MV-4-11 (cell line): ENCODE measurements at regions not wholly inside any gene's neighbourhood (a gene's known extent, or its start where the extent isn't known, plus 50 kb on each side); places are given as distances from the start of the nearest gene placed in this dataset.
"Not testable (repeated sequence)": the region's sequence is repeated elsewhere in the genome, so short reads cannot be mapped to it uniquely, and the experiment has no call there.

Experiments used
- DNase-seq: peaks from one replicate; lab custom pipeline; 2025; lab: John Stamatoyannopoulos, UW

DNA sequence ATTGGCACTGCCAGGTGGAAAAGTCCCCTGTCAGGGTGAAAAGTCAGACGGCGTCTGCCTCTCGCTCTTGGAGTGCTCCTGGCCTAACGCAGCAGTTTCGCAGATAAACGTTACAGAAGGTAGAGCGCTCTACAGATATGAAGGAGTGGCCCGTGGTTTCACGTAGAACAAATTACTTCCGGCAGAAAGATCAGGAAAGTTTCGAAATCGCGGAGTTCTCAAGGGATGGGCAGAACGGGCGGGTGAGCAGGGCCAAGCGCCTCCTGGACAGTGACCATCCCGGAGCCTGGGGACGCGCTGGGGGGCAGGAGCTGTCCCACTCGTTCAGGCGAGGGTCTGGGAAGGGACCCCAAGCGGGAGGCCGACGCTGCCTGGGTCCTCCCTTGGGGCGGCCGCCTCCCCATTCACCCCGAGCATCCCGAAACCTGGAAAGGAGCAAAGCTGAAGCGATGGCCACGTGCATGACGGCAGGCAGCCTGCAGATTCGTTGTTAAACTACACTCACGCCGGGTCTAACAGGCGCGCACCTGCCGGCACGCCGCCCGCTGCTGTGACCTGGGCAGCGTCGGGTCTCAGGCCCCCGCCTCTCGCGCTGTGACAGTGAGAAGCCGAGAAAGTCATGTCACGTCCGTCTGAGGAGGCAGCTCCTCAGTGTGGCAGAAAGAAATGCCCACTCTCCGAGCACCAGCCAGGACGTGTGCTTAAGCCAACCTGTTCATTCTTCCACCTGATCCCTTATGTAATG, 122.9 kb upstream of the SALL3 start:
- DNase-seq: no peak

DNA sequence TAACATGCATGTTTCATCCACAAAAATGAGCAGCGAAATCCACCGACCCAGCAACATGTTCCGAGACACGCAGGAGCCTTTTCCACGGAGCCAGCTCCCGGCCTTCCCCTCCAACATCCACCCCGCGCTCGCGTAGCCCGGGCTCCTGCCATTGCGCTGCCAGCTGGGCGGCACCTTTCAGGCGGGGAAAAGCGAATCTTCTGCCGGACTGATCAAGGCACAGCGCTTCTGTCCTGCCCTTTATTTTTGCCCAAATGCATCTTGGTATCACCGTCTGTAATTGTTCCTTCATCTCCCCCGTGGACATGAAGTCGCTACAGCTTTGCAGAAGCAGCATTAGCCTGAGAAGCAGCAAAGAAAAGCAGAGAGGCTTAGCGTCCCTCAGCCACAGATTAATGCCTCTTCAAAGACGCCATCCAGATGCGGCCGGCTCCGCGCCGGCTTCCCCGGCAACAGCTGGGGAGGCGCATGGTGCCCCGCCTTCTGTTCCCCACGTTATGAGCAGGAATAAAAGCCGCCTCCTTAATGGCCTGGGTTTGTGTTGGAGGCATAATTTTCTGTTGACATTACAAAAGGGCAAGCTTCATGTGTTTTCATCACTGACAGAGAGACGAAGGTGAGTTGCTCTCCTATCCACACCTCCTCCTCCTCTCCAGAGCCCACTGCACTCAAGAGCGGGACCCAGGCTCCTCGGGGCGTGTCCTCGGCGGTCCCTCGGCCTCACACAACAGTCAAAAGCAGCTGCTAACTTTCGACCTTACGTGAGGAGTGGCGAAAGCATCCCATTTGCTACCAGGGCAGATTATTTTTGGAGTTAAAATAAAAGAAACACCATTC, 122.1 kb upstream of the SALL3 start:
- DNase-seq: no peak

DNA sequence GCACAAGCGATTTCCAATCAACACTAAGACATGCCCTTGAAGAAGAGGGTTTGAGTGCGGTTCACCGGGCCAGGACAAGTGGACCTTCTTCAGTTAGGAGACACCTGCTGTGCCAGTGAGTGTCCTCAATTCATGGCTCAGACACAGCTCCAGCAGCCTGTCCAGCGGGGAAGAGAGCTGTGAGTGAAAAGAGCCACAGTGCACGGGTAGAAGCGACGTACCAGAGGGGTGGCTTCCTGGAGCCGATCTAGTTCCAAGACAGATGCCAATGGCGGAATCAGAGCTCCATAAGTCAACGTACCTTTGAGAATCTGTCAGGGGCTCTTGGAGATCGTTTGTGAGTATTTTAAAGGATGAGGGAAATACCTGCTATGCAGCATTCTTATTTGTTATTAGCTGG, 119.9 kb upstream of the SALL3 start:
- DNase-seq: no peak

DNA sequence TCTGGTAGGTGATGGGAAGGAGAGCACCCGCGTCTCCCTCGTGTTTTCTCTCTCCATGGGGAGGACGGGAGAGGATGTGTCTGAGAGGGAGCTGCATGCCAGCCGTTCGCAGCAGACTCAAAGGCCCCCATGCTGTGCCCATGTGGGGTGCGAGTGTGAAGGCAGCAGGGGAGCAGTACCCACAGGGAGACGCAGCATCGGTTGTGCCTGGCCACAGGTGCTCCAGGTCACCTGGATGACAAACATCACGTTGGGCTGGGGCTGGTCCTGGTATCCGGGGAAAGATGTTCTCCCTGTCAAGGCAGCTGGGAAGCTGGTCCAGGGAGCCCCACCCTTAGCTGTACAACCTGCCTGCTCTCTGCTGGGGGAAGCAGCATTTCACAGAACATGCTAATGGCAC, 119.5 kb upstream of the SALL3 start:
- DNase-seq: no peak

DNA sequence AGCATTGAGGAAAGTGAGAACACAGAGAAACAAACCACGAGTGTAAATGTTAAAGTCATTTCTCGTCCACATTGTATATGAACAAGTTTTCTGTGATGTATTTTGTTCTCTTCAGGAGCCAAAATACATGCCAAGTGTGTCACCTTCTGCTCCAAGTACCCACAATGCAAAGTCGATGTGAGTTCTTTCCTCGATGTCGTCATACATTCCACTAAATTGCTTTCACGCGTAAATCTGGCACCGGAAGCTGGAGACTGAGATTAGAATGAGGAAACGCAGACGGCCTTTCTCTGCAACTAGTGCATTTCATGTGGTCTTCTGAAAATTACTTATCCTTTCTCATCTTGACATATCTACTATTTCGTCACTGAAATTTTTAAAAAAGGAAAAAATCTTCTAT, 118.5 kb upstream of the SALL3 start:
- DNase-seq: no peak

DNA sequence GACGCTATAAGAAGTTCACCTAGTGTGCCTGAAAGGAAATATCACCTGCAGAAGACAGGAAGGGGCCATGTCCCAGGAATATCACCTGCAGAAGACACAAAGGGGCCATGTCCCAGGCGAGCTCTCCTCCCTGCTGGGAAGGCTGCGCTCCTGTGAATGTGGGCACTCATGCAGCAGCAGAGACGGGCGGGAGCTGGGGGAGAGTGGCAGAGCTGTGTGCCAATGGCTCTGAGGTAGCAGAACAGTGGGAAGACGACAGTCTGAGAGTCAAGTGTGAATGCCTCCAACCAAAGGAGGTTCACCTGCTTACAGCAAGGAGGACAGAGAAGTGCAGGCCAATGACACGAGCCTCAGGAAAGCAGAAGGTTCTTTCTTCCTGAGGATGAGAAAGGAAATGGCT, 117.9 kb upstream of the SALL3 start:
- DNase-seq: no peak

DNA sequence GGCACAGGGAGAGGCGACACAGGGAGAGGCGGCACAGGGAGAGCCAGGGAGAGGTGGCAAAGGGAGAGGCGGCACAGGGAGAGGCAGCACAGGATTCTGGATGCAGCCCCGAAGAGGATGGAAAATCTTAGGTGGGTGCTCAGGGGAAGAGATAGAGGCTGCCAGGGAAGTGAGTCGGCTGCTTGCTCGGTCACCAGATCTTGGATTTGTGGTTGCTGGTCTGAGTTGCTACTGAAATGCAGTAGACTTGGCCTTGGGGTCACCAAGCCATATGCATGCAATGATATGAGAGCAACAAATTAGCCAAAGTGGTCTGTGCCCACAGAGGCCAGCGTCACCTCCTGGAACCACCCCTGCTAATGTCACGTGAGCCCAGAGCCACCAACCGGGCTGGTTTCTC, 117.2 kb upstream of the SALL3 start:
- no peak for DNase-seq

DNA sequence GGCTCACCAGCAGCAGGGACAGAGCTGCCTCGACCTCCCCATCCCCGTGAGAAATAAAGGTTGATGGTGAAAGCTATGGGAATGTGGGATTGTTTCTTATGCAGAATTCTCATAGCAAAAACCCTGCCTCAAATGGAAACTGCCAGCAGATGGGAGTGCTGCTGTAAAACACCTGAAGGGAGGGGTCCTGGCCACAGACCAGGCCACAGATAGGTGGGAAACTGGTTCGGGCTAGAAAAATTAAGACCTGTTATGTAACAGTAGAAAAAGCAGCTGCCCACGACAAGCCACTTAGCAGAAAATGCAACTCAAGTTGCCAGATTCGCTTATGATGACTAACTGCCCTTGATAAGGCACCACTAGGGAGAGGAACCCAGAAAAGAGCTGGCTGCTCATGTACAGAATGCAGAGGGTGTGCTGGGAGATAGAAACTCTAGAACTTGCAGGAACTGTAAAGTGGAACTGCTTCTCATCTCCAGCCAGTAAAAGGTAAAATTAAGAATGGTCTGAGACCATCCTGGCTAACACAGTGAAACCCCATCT, 114.5 kb upstream of the SALL3 start:
- no peak for DNase-seq

DNA sequence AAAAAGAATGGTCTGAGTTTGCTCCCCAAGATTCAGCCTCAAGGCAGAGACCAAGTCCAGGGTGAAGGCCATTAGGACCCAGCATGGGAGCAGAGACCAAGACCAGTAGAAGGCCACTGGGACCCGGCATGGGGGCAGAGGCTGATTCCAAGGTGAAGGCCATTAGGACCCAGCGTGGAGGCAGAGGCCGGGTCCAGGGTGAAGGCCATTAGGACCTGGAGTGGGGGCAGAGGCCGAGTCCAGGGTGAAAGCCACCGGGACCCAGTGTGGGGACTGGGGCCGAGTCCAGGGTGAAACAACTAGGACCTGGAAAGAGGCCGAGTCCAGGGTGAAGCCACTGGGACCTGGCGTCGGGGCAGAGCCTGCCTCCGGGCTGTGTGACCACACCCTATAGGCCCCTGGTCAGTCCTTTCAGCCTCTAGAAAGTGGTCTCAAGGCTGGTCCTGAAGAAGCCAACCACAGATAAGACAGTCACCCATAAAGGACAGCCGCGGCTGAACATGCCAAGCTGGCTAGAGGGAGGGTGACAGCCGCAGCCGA, 113.8 kb upstream of the SALL3 start:
- no peak for DNase-seq

DNA sequence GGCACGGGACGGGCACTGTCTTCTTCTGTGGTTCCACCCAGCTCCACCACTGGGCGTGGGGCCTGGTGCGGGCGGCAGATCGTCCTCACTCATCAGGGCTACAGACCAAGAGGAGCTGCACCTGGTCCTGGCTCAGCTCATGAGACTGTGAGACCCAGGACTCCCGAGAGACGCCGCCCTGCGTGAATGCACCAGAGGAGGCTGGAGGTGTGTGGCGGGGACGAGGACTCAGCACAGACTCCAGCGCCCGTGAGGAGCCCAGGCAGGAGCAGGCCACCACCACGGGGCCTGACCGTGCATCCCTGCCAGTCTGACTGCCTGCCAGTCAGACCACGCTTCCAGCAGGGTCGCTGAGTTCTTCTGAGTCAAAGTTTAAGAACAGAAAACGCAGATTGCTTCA, 112.5 kb upstream of the SALL3 start:
- DNase-seq: no peak

DNA sequence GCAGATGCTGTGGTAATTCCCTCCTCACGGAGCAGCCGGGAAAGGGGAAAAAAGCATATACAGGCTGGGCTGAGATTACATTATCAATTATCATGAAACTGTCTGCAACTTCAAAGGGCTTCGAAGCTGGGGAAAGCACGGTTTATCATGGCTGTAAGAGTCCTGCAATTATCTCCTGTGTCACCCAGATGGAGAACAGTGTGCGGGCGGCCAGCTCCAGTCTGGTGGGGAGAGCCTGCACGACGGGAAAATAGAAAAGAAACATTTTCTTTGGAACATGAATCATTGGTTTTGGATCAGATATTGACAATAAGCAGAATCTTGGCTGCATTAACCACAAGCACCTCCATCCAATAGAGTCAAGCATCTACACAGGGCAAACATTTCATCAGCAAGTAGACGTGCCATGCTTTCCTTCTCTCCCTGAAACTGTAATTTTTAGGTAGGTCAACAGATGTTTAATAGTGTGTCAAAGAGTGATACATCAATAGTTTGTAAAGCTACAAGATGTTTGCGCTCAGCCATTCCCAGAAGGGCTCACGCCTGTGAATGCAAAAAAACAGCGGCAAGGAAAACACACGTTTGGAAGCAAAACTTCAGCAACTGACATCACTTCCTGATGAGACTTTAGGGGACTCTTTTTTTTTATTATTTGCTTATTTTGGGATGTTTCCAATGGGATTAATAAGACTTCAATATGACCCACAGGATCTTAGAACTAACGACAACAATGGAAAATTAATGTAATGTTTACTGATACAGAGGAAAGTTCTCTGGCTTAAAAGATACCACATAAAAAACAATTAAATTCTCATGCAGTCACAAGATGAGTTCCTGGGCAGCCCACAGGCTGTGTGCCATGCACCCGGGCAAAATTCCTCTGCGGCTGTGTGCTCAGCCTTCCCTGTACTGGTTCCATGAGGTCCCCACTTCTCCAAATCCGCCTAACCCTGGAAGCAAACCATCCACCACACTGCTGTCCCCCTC, 111.0 kb upstream of the SALL3 start:
- no peak for DNase-seq

DNA sequence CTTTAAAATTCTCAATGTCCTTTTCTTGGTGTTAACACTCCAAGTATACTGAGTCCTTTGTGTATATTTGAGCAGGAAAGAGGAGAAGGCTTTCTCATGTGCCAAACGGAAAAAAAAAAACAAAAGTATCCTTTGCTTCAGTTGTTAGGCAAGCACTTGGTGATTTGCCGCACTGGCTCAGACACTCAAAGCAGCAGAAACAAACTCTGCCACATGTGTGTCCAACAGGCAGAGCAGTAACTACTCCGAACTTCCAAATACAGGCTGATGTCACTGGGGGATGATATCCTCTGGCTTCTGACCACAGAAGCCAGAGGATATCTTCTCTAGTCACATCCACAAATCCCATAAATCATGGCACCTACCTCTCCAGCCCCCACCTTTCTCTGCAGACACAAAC, 108.0 kb upstream of the SALL3 start:
- no peak for DNase-seq

DNA sequence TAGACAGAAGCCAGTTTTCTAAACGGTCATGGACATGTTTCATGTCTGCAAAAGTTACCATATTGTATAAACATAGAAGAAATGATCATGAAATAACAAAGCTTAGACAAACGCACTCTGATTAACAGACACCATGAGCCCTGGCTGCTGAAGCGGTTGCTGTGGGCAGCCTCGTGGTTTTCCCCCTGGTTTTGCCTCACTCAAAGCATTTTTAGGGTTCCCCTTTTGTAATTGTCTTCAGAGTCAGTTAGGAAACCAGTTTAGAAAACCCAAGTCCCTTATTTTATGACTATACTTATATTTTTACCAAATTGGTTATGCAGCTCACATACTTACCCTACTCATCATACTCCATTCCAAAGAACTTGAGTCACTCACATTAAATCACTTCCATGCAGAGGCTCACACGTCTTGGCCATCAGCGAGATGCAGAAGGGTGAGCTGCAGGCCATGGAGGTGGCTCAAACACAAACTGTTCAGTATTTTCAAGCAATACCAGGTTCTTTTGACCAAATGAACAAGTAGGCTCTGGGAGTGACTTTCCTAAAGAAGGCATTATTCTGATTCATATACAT, 105.6 kb upstream of the SALL3 start:
- DNase-seq: peak; percentile 73

DNA sequence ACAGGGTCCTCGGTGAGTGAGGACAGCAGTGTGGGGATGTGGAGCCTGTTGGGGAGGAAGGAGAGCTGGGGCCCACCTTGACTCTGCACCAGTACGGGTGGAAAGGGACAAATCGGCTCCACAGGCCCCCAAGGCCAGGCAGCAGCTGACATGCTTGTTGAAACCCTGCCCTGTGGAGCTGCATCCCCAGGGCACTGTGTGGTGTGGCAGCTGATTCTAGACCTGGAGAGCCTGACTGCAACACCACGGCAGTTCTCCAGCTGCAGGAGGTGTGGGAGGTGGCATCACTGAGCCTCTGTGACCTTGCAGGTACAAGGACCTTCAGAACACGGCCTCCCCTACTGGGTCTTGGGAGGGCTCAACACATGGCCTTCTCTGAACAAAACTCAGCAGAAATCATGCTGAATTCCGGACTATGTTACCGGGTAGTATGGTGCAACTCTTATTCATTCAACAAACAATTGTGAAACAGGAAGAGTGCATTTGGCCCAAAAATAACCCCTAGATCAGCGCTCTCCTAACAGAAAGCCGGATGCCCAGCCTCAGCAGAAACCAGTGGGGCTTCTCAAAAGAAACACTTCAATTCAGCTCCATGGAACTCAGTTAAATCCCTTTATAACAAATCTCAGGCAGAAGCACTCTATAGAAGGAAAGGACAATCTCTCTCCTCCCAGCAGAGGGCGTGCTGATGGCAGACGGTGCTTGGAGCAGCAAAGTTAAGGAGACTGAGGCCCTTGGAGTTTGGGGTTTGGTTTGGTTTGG, 104.4 kb upstream of the SALL3 start:
- peak; percentile 76 for DNase-seq

DNA sequence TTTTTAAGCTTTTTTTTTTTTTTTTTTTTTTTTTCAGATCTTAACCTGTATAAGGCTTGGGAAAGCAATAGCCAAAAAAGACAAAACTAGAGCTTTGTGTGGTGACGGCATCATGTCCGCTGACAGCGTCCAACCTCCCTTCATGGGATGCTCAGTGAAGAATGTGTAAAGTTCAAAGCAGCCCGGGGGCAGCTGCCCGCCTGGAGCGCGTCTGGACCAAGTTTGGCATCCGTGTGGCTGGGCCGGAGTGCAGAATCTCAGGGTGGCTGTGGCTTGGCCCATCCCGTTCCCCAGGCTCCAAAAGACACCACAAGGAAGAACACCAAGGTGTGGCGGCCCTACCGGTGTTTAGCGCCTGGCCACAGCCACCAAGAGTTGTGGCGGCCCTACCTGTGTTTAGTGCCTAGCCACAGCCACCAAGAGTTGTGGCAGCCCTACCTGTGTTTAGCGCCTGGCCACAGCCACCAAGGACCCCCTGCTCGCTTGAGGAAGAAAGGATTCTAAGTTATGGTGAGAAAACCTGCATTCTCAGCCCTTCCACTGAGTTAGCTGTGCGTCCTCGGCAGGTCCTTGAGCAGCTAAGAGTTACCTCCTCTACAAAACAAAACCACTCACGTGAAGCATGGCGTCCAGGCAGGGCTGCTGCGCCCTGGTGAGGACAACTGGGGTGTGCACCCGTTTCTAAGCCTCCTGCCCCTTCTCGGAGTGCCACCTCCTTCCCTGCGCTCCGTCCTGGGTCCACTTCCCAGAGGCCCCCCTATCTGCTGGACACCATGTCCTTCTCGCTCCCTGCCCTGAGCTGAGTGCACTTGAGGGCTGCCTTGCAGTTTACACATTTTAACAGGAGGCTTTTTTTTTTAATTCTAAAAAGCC, 103.6 kb upstream of the SALL3 start:
- no peak for DNase-seq

DNA sequence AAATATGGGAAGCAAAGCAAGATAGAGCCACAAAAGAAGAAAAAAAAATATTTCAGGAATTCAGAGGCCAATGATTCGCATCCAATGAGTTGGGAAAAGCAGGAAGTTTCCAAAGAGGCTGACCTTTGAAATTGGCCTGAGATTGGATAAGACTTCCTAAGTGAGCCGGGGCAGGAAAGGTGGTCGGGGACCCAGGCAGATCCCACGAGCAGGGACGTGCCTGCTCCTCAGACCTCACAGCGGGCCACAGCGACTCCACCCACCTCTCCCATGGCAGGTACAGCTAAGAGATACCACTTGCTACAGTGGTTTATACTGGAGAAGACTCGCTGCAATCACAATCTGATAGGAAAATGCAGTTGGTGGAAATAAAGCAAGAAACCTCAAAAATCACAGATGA, 102.8 kb upstream of the SALL3 start:
- no peak for DNase-seq

DNA sequence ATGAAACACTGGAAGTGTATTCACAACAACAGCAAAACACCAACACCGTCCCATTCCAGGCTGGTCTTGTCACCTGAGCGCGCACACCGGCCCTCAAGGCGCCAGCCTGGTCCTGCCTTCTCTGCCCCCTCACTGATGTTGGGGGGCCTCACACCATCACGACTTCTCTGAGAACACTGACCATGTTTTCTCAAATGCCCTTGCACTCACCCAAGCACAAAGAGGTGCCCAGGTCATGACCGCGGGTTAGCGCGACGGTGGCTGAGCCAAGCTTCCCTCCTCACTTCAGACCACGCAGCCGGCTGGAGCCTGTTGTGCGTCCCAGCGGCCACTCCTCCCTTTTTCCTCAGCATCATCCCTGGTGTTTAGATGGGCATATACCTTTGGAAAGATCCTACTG, 101.3 kb upstream of the SALL3 start:
- no peak for DNase-seq

DNA sequence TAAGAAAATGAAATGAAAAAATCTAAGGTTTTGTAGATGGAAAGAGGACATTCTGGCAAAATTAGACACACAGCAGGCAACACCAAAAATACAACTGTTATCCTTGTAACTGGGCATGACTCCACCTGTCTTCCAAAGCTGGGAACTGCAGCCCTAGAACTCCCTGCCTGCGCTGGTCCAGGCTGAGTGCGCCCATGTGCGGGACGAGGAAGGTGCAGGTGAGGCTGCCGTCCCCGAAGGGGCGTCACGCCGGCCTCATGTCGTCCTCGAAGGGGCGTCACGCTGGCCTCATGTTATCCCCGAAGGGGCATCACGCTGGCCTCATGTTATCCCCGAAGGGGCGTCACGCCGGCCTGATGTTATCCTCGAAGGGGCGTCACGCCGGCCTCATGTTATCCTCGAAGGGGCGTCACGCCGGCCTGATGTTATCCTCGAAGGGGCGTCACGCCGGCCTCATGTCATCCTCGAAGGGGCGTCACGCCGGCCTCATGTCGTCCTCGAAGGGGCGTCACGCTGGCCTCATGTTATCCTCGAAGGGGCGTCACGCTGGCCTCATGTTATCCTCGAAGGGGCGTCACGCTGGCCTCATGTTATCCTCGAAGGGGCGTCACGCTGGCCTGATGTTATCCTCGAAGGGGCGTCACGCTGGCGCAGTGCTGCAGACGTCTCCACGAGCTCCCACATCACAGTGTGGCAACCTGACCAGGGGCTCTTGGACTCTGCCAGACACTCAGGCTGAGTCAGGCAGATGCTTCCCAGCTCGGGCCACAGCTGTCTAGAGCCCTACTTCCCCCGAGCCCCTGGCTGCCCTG, 100.3 kb upstream of the SALL3 start:
- DNase-seq: not testable (repeated sequence)

DNA sequence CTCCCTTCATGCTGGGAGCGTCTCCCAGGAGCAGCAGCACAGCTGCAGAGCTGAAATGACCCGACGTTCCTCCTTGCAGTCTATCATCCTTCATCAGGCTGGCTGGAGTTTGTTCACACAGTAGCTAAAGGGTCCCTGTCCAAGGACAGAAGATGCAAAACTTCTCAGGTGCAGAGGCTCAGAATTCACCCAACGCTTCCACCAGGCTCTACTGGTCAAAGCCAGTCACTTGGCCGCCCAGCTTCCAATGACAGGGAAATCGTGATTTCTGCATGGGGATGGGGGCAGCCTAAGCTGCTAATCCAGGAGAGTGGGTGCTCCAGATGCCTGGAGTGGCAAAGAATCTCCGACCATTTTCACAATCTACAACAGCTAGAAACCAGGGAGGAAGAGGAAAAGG, 97.0 kb upstream of the SALL3 start:
- DNase-seq: no peak
